ENCODE measurements at regions not wholly inside any gene's neighbourhood (a gene's known extent, or its start where the extent isn't known, plus 50 kb on each side); places are given as distances from the start of the nearest gene placed in this dataset.

DNA sequence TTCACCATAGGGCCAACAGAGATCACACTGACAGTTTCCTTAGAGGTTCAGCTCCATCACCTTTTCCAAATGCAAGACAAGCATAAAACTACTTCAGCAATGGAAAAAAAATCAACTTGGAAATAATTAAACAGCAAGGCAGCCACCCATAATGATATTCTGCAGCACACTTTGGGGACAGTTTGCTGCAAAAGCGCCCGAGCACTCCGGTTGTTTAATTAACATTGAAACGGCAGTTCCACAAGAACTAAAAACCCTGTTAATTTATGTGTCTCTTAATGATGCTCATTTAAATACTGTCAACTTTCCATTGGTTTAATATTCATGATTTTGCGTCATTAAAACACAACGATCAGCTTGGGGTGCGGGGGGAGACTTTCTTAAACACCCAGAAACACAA, 153.2 kb downstream of the ELAVL4 start:
- TF ChIP-seq CTCF (conservative IDR thresholded peaks at IDR 0.05) (no peak), ZFX (IDR thresholded peaks at IDR 0.05) (no peak)

Measured in C4-2B (cell line).